HepG2 (cell line): ENCODE measurements at regions not wholly inside any gene's neighbourhood (a gene's known extent, or its start where the extent isn't known, plus 50 kb on each side); places are given as distances from the start of the nearest gene placed in this dataset.

ENCODE experiments used
- CEBPB ChIP-seq: IDR thresholded peaks from 2 replicates; pipeline ENCODE4 v1.6.1; 2011; ENCODE audit warnings: low read depth, low read length, improper control_type of control experiment, borderline replicate concordance
- FOXK2 ChIP-seq: fragments of 450-650 bp; IDR thresholded peaks from 2 replicates; pipeline ENCODE4 v1.6.1; 2016
- IRX3 ChIP-seq: sonication (generic); formaldehyde crosslinking; IDR thresholded peaks from 2 replicates; pipeline ENCODE4 v1.8.1; 2023; ENCODE audit warnings: mild to moderate bottlenecking, low read depth, missing genetic modification reagents, borderline replicate concordance
- KAT2B ChIP-seq: fragments of 150-350 bp; IDR thresholded peaks from 2 replicates; pipeline ENCODE4 v1.6.1; 2014; ENCODE audit warnings: low read depth, low read length, borderline replicate concordance
- PRPF4 ChIP-seq: fragments of 200-400 bp; formaldehyde crosslinking; IDR thresholded peaks from 2 replicates; pipeline ENCODE4 v1.6.1; 2016; ENCODE audit warnings: low read length, low read depth; ENCODE audit not compliant: poor library complexity, severe bottlenecking
- SNAI1 ChIP-seq: sonication (generic); formaldehyde crosslinking; IDR thresholded peaks from 2 replicates; pipeline ENCODE4 v1.5.0; 2020; ENCODE audit warnings: mild to moderate bottlenecking, missing genetic modification reagents, borderline replicate concordance
- TRIM24 ChIP-seq: sonication (generic); formaldehyde crosslinking; IDR thresholded peaks from 2 replicates; pipeline ENCODE4 v1.8.0; 2022; ENCODE audit warnings: mild to moderate bottlenecking, missing genetic modification reagents
- ZNF317 ChIP-seq: sonication (generic); formaldehyde crosslinking; IDR thresholded peaks from 2 replicates; pipeline ENCODE4 v1.5.0; 2020; ENCODE audit warnings: mild to moderate bottlenecking, missing genetic modification reagents
- ZNF557 ChIP-seq: sonication (generic); formaldehyde crosslinking; IDR thresholded peaks from 2 replicates; pipeline ENCODE4 v1.4.0; 2020; ENCODE audit warnings: missing genetic modification reagents
- TF ChIP-seq, protein P1 (sequence below): sonication (generic); formaldehyde crosslinking; IDR thresholded peaks from 2 replicates; pipeline ENCODE4 v1.5.0; 2020; ENCODE audit warnings: mild to moderate bottlenecking, missing genetic modification reagents
- TF ChIP-seq, protein P2 (sequence below): sonication (generic); formaldehyde crosslinking; IDR thresholded peaks from 2 replicates; pipeline ENCODE4 v1.5.0; 2020; ENCODE audit warnings: mild to moderate bottlenecking, missing genetic modification reagents, moderate library complexity
- TF ChIP-seq, protein P3 (sequence below): IDR thresholded peaks from 2 replicates; pipeline ENCODE4 v1.4.0; 2020; ENCODE audit warnings: mild to moderate bottlenecking, missing genetic modification reagents
- TF ChIP-seq, protein P4 (sequence below): IDR thresholded peaks from 2 replicates; pipeline ENCODE4 v1.6.1; 2016; ENCODE audit warnings: mild to moderate bottlenecking
- TF ChIP-seq, protein P5 (sequence below): IDR thresholded peaks from 2 replicates; pipeline ENCODE4 v1.6.1; 2016; ENCODE audit warnings: control low read depth
- TF ChIP-seq, protein P6 (sequence below): sonication (generic); formaldehyde crosslinking; IDR thresholded peaks from 2 replicates; pipeline ENCODE4 v1.5.1; 2020; ENCODE audit warnings: mild to moderate bottlenecking, moderate library complexity, missing genetic modification reagents

DNA sequence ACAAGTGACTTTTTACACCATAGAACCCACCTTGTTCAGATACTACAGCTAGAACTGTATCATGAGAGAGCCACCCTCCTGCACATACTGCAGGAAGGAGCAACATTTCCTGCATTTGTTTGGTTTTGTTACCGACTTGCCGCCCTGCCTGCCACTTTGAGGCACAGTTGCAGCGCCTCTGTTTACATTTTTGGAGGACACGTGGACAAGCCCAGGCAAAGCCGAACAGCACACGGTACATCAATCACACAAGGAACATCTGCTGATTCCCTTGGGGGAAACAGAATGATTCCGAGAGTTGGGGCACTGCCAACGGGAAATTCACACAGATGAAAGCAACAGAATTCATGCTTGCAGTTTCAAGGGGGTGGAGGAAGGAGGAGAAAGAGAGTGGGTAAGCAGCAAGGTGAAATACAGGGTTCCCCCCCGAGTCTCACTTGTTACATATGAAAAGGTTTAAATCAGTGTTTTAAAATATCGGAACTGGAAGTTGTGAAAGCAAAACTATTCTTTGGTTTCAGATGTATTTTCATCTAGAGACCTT, 110.7 kb downstream of the BTG1 start (continued):
- TF ChIP-seq, protein P1, sequence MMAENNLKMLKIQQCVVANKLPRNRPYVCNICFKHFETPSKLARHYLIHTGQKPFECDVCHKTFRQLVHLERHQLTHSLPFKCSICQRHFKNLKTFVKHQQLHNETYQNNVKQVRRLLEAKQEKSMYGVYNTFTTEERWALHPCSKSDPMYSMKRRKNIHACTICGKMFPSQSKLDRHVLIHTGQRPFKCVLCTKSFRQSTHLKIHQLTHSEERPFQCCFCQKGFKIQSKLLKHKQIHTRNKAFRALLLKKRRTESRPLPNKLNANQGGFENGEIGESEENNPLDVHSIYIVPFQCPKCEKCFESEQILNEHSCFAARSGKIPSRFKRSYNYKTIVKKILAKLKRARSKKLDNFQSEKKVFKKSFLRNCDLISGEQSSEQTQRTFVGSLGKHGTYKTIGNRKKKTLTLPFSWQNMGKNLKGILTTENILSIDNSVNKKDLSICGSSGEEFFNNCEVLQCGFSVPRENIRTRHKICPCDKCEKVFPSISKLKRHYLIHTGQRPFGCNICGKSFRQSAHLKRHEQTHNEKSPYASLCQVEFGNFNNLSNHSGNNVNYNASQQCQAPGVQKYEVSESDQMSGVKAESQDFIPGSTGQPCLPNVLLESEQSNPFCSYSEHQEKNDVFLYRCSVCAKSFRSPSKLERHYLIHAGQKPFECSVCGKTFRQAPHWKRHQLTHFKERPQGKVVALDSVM, result 0 out of 2 replicates have a peak, but pooled peaks have one; percentile 22
- TF ChIP-seq, protein P2, sequence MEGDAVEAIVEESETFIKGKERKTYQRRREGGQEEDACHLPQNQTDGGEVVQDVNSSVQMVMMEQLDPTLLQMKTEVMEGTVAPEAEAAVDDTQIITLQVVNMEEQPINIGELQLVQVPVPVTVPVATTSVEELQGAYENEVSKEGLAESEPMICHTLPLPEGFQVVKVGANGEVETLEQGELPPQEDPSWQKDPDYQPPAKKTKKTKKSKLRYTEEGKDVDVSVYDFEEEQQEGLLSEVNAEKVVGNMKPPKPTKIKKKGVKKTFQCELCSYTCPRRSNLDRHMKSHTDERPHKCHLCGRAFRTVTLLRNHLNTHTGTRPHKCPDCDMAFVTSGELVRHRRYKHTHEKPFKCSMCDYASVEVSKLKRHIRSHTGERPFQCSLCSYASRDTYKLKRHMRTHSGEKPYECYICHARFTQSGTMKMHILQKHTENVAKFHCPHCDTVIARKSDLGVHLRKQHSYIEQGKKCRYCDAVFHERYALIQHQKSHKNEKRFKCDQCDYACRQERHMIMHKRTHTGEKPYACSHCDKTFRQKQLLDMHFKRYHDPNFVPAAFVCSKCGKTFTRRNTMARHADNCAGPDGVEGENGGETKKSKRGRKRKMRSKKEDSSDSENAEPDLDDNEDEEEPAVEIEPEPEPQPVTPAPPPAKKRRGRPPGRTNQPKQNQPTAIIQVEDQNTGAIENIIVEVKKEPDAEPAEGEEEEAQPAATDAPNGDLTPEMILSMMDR (CRISPR knock-in tag), result 0 out of 2 replicates have a peak, but pooled peaks have one; percentile 18
- TF ChIP-seq, protein P3, sequence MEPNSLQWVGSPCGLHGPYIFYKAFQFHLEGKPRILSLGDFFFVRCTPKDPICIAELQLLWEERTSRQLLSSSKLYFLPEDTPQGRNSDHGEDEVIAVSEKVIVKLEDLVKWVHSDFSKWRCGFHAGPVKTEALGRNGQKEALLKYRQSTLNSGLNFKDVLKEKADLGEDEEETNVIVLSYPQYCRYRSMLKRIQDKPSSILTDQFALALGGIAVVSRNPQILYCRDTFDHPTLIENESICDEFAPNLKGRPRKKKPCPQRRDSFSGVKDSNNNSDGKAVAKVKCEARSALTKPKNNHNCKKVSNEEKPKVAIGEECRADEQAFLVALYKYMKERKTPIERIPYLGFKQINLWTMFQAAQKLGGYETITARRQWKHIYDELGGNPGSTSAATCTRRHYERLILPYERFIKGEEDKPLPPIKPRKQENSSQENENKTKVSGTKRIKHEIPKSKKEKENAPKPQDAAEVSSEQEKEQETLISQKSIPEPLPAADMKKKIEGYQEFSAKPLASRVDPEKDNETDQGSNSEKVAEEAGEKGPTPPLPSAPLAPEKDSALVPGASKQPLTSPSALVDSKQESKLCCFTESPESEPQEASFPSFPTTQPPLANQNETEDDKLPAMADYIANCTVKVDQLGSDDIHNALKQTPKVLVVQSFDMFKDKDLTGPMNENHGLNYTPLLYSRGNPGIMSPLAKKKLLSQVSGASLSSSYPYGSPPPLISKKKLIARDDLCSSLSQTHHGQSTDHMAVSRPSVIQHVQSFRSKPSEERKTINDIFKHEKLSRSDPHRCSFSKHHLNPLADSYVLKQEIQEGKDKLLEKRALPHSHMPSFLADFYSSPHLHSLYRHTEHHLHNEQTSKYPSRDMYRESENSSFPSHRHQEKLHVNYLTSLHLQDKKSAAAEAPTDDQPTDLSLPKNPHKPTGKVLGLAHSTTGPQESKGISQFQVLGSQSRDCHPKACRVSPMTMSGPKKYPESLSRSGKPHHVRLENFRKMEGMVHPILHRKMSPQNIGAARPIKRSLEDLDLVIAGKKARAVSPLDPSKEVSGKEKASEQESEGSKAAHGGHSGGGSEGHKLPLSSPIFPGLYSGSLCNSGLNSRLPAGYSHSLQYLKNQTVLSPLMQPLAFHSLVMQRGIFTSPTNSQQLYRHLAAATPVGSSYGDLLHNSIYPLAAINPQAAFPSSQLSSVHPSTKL (CRISPR knock-in tag), result peak; percentile 92
- TF ChIP-seq, protein P4, sequence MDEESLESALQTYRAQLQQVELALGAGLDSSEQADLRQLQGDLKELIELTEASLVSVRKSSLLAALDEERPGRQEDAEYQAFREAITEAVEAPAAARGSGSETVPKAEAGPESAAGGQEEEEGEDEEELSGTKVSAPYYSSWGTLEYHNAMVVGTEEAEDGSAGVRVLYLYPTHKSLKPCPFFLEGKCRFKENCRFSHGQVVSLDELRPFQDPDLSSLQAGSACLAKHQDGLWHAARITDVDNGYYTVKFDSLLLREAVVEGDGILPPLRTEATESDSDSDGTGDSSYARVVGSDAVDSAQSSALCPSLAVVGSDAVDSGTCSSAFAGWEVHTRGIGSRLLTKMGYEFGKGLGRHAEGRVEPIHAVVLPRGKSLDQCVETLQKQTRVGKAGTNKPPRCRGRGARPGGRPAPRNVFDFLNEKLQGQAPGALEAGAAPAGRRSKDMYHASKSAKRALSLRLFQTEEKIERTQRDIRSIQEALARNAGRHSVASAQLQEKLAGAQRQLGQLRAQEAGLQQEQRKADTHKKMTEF (CRISPR knock-in tag), result peak; percentile 67
- TF ChIP-seq PRPF4, result no peak
- TF ChIP-seq, protein P5, sequence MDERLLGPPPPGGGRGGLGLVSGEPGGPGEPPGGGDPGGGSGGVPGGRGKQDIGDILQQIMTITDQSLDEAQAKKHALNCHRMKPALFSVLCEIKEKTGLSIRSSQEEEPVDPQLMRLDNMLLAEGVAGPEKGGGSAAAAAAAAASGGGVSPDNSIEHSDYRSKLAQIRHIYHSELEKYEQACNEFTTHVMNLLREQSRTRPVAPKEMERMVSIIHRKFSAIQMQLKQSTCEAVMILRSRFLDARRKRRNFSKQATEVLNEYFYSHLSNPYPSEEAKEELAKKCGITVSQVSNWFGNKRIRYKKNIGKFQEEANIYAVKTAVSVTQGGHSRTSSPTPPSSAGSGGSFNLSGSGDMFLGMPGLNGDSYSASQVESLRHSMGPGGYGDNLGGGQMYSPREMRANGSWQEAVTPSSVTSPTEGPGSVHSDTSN (CRISPR knock-in tag), result peak; percentile 30; the same call in 1 of the 2 replicates
- no peak for TF ChIP-seq IRX3 (CRISPR knock-in tag)
- no peak for TF ChIP-seq FOXK2
- TF ChIP-seq CEBPB, result no peak
- no peak for TF ChIP-seq KAT2B
- TF ChIP-seq, protein P6, sequence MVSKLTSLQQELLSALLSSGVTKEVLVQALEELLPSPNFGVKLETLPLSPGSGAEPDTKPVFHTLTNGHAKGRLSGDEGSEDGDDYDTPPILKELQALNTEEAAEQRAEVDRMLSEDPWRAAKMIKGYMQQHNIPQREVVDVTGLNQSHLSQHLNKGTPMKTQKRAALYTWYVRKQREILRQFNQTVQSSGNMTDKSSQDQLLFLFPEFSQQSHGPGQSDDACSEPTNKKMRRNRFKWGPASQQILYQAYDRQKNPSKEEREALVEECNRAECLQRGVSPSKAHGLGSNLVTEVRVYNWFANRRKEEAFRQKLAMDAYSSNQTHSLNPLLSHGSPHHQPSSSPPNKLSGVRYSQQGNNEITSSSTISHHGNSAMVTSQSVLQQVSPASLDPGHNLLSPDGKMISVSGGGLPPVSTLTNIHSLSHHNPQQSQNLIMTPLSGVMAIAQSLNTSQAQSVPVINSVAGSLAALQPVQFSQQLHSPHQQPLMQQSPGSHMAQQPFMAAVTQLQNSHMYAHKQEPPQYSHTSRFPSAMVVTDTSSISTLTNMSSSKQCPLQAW (CRISPR knock-in tag), result peak; percentile 81
- no peak for TF ChIP-seq ZNF557 (CRISPR knock-in tag)
- TF ChIP-seq SNAI1 (CRISPR knock-in tag), result no peak
- no peak for TF ChIP-seq ZNF317 (CRISPR knock-in tag)
- TF ChIP-seq TRIM24 (CRISPR knock-in tag), result no peak
